ENCODE measurements at regions not wholly inside any gene's neighbourhood (a gene's known extent, or its start where the extent isn't known, plus 50 kb on each side); places are given as distances from the start of the nearest gene placed in this dataset.
"Not testable (repeated sequence)": the region's sequence is repeated elsewhere in the genome, so short reads cannot be mapped to it uniquely, and the experiment has no call there.

DNA sequence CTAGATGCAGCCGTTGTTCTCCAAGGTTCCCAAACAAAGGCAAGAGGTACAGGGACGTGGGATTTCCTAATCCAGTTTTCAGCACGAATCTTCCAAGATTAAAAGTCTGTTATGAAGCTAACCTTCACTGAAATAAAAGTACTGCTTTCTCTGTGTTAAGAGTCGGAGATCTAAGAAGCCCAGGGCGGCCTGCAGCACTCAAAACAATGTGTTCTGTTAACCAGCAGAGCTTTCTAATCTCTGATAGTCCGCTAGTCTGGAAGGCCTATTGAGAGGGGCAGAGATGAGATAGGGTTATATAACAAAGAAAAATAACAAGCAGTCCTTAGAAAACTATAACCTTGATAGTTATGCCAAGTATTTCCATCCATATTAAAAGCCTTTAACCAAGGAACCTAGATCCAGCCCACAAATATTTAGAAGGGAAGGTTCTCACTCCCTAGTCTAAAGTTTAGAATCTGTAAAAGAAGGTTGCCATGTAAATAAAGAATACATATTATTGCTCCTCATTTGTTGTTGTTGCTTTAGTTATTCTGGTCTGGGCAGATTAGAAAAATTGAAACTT lies 106.3 kb upstream of the SVIL start:
- DNase-seq = no peak

GRCh38 chr10:29738341-29738740 lies 103.6 kb upstream of the SVIL start:
- DNase-seq = no peak

GRCh38 chr10:29737074-29737593 lies 102.4 kb upstream of the SVIL start:
- DNase-seq = no peak

DNA sequence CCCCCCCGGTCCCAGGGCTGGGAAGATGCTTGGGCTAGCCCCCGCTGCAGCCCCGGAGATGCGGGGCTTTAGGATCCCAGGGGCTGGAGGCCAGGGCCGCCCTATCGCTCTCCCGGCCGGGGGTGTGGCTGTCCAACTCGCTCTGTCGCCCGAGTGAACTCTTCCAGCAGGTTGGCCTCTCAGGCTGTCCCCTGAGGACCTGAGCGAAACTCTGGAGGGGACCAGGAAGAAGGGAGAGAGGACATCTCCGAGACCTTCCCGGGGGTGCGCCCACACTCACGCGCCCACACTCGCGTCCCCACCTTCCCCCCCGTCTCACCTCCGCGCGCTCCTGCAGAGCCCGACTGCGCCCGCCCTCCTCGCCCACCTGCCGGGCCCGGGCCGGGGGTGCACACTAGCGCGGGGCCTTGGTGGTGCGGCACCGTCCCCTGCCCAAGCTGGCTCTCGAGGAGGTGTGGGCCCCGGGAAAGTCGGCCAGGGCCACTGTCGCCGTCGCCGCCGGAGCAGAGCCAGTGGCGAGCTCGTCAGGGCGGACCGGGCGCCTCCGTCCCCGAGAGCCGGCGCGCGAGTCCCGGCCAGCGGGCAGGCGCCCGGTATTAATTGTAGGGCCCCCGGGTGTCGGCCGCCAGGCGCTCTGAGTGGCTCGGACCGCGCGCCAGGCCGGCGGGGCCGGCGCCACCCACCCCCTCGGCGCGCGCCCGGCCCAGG lies 101.7 kb upstream of the SVIL start:
- DNase-seq = peak; percentile 61

- peak; percentile 94 for DNase-seq
These were observed 101.0 kb upstream of the SVIL start for GRCh38 chr10:29735628-29736365.

DNA sequence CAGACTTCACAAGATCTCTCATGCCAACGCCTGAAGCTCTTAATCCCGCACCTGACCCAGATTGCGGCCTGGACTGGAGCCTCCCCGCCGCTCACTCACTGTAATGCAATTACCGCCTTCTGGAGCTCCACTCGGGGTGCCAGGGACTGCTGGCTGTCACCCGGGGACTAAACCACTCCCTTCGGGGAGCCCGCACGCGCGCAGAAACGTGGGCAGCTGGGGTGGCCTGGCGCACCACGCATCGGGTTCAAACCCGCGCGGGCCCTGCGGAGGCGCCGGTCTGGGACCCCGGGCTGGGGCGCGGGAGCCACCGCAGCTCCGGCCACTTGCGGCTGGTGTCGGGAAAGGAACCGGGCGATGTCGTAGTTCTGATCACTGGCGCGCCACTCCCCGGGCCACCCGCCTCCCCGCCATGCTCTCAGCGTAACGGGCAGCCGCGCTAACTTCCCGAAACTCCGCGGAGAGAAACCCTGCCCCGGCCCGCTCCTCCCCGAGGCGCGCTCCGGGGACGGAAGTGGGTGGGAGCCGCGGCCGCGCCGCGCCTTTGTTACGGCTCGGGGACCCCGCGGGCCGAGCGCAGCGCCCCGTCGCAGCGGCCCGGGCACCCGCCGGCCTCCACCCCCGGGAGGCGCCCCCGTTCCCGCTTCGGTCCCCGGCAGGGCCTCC lies 100.3 kb upstream of the SVIL start:
- peak; percentile 80 for DNase-seq

DNA sequence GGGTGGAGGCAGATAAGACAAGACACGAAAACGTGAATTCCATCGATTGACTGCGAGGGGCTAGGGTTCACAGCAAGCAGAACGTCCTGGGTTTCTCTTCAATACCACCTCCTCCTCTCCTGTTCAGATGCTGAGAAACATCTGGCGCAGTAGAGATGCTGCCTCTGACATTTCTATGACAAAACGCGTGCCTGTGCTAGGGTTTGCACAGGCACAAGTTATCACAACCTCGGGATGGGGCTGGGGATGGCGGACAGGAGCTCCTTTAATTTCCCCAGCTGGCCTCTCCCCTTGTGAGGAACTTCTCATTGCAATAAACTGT lies 99.8 kb upstream of the SVIL start:
- DNase-seq = no peak

DNA sequence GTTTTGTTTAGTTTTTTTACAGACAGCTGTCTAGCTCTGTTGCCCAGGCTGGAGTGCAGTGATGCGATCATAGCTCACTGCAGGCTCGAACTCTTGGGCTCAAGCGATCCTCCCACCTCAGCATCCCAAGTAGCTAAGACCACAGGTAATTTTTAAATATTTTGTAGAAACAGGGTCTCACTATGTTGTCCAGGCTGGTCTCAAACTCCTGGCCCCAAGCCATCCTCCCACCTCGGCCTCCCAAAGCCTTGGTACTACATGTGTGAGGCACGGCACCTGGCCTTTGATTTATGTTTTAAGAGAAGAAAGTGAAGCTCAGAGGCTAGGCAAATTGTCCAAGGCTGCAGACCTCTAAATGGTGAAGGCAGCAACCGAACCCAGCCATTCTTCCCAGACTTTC lies 98.6 kb upstream of the SVIL start:
- no peak for DNase-seq

- no peak for DNase-seq
These were observed 98.1 kb upstream of the SVIL start for GRCh38 chr10:29732918-29733317.

- DNase-seq = no peak
These were observed 97.0 kb upstream of the SVIL start for GRCh38 chr10:29731760-29732159.

- no peak for DNase-seq
These were observed 96.2 kb upstream of the SVIL start for GRCh38 chr10:29730969-29731368.

DNA sequence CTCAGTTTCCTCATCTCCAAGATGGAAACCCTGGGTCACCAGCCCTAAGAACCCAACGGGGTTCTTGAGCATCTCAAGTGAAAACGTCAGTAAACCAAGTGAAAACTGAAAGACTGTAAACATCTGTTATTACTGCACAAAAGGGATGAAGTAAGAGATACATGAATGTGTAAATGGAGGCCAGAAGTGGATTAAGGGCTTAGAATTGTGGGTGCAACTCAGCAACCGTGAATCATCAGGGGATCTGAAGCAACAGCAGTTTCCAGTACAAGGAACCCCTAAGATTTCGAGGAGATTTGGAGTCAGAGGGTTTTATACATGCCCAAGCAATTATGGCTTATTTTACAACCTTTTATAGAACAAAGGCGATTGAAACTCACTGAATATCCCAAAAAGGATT lies 95.7 kb upstream of the SVIL start:
- no peak for DNase-seq

GRCh38 chr10:29728541-29729049 lies 93.8 kb upstream of the SVIL start:
- no peak for DNase-seq

DNA sequence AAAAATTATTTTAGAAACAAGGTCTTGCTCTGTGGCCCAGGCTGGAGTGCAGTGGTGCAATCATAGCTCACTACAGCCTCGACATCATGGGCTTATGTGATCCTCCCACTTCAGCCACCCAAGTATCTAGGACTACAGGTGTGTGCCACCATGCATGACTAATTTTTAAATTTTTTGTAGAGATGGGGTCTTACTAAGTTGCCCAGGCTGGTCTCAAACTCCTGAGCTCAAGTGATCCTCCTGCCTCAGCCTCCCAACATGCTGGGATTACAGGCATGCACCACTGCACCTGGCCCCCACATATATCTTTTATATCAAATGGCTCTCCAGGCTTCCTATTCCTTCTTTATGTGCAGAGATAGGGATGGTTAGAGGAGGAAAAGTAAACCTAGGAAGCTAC lies 91.2 kb upstream of the SVIL start:
- not testable (repeated sequence) for DNase-seq

DNA sequence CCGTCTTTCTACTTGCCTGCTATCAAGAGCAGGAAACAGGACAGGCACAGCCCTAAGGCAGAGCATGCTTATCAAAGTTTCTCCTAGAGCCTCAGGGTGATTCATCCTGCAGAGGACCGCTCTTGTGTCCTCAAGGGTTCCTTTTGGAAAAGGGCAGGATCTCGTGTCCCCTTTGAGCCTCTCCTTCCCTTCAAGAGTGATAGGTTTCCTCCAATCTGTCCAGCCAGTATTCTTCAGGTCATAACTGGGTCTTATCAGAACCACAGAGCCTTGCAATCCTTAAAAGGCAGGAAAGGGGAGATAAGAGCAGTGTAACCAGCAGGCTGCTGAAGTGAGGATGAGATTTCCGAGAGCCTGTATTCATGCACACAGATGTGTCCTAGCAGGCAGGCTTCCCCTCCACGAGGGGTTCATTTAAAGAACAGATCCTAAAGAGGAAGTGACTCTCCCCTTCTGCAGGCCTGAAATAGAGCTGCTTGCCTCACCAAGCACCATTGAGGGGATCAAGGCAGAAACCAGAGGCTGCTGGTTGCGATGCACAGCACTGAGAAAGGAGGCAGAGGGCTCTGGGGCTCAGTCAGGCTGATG lies 90.5 kb upstream of the SVIL start:
- no peak for DNase-seq

- no peak for DNase-seq
These were observed 89.0 kb upstream of the SVIL start for GRCh38 chr10:29723726-29724125.

DNA sequence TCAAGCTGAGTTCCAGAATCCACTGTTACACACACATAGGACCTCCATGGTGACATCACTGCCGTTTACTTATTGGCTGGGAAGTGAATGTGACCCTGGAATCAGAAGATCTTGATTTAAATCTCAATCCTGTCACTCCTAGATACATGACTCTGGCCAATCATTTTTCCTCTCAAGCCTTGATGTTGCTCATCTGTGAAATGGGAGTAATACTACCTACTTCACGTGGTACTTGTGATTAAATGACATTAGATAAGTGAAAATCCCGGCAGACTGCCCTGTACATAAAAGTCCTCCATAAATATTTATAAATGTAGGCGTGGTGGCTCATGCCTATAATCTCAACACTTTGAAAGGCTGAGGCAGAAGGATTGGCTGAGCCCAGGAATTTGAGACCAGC lies 88.0 kb upstream of the SVIL start:
- no peak for DNase-seq

- no peak for DNase-seq
These were observed 85.4 kb upstream of the SVIL start for GRCh38 chr10:29720149-29720548.

DNA sequence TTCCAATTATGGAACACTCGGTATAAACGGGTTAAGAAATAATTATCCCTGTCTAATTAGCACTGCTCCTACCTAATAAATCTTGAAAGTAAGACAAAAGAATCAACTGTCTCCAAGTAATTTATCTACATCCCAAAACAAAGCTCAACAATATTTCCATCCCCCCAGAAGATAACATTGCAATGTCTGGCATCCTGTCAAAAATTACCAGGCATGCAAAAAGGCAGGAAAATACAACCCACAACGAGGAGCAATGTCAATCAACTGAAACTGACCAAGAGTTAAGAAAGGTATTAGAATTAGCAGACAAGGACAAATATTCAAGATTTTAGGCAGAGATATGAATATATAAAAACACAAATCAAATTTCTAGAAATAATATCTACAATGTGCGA lies 84.5 kb upstream of the SVIL start:
- no peak for DNase-seq

- DNase-seq = peak; percentile 13
These were observed 80.5 kb upstream of the SVIL start for GRCh38 chr10:29715296-29715695.

DNA sequence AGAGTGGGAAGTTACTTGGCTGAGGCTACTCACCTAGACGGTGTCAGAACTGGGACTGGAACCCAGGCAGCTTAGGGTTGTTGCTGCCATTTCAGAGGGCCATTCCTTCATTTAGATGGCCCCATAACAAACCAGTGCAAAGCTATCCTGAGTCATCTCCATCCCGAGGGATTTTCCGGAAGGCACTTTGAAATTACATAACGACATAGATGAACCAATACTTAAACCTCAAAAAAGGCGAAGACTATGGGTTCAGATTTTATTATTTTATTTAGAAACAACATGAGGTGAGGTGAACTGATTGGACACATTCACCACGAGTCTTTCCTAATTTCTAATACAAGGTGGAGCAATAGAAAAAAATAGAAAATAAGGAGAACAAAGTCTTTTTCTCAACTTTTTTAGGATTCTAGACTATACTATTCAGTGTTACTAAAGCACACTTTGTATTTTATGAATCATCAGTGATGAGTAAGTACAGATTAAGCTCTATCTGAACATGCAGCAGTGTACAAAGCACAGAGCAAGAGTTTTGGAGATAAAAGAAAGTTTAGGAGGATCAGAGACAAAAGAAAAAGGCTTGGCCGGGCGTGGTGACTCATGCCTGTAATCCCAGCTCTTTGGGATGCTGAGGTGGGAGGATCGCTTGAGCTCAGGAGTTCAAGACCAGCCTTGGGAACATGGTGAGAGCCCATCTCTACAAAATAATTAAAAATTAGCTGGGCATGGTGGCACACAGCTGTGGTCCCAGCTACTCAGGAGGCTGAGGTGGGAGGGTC lies 79.5 kb upstream of the SVIL start:
- DNase-seq = no peak

DNA sequence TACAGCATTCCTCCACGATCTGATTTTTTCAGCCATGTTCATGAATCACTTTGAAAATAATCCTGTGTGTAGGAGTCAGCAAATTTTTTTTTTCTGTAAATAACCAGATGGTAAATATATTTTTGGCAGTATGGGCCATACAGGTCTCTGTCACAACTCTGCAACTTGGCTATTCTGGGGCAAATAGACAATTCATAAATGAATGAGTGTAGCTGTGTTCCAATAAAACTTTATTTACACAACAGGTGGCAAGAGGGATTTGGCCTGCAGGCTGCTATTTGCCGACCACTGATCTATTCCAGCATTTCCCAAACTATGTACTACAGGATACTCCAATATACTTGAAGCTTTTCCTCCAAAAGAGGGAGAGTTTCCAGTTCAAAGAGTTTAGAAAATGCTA lies 78.7 kb upstream of the SVIL start:
- DNase-seq = no peak

Data from activated CD8-positive, alpha-beta memory T cell treated with anti-CD3 and anti-CD28 coated beads, Interleukin-2, amount 50 U/mL, for 48 hours (primary cell).